HG03442 (cell line): ENCODE measurements at regions not wholly inside any gene's neighbourhood (a gene's known extent, or its start where the extent isn't known, plus 50 kb on each side); places are given as distances from the start of the nearest gene placed in this dataset.
"Not testable (repeated sequence)": the region's sequence is repeated elsewhere in the genome, so short reads cannot be mapped to it uniquely, and the experiment has no call there.

Source experiments
- ATAC-seq: cut with Tn5 transposase; IDR thresholded peaks from one replicate; pipeline ENCODE4 v1.9.1; 2021; ENCODE audit warnings: mild to moderate bottlenecking, moderate library complexity; ENCODE audit not compliant: unreplicated experiment

- no peak for ATAC-seq
These were observed 526.0 kb upstream of the ADGRL4 start for GRCh38 chr1:79532555-79532954.

GRCh38 chr1:79531790-79532189, 525.3 kb upstream of the ADGRL4 start:
- ATAC-seq: no peak

- ATAC-seq: no peak
These were observed 523.9 kb upstream of the ADGRL4 start for GRCh38 chr1:79530476-79530875.

GRCh38 chr1:79530055-79530454, 523.5 kb upstream of the ADGRL4 start:
- ATAC-seq: no peak

GRCh38 chr1:79524126-79524525, 517.6 kb upstream of the ADGRL4 start:
- no peak for ATAC-seq

- ATAC-seq: no peak
These were observed 512.7 kb upstream of the ADGRL4 start for GRCh38 chr1:79519084-79519760.

GRCh38 chr1:79517470-79518224, 511.1 kb upstream of the ADGRL4 start:
- ATAC-seq: no peak

GRCh38 chr1:79507770-79508169, 501.2 kb upstream of the ADGRL4 start:
- ATAC-seq: no peak

- ATAC-seq: no peak
These were observed 494.6 kb upstream of the ADGRL4 start for GRCh38 chr1:79501153-79501552.

- ATAC-seq: no peak
These were observed 493.0 kb upstream of the ADGRL4 start for GRCh38 chr1:79499541-79499940.

GRCh38 chr1:79497193-79497773, 490.8 kb upstream of the ADGRL4 start:
- peak; percentile 81 for ATAC-seq

- no peak for ATAC-seq
These were observed 489.6 kb upstream of the ADGRL4 start for GRCh38 chr1:79496129-79496528.

GRCh38 chr1:79493702-79494101, 487.2 kb upstream of the ADGRL4 start:
- ATAC-seq: not testable (repeated sequence)

GRCh38 chr1:79488572-79489121, 482.1 kb upstream of the ADGRL4 start:
- not testable (repeated sequence) for ATAC-seq

GRCh38 chr1:79478728-79479373, 472.3 kb upstream of the ADGRL4 start:
- ATAC-seq: no peak

GRCh38 chr1:79478160-79478559, 471.6 kb upstream of the ADGRL4 start:
- no peak for ATAC-seq

GRCh38 chr1:79472067-79472656, 465.6 kb upstream of the ADGRL4 start:
- ATAC-seq: peak; percentile 79

- no peak for ATAC-seq
These were observed 462.6 kb upstream of the ADGRL4 start for GRCh38 chr1:79469139-79469538.

GRCh38 chr1:79460773-79461436, 454.4 kb upstream of the ADGRL4 start:
- ATAC-seq: peak; percentile 98

- no peak for ATAC-seq
These were observed 451.2 kb upstream of the ADGRL4 start for GRCh38 chr1:79457562-79458224.
